Superior temporal gyrus (tissue), 1 donor: ENCODE measurements at regions not wholly inside any gene's neighbourhood (a gene's known extent, or its start where the extent isn't known, plus 50 kb on each side); places are given as distances from the start of the nearest gene placed in this dataset.

Experiments used
- DNase-seq: peaks from one replicate; pipeline ENCODE4 v3.0.0-alpha.2; 2016; ENCODE audit errors: extremely low spot score

DNA sequence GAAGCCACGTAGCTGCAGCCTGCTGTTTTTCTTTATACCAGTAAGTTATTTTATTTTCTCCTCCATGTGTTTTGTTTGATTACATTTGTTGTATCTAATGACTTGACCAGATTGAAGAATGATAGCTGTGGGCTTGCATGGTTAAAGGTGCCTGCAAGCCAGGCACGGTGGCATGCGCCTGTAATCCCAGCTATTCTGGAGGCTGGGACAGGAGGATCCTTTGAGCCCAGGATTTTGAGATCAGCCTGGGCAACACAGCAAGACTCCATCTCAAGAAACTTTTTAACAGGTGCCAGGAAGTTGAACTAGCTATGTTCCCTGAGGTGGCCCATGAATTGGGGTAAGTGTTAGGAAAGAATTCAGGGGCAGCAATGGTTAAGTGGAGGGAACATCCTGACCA is 179.4 kb downstream of the IRS1 start:
- DNase-seq: no peak

DNA sequence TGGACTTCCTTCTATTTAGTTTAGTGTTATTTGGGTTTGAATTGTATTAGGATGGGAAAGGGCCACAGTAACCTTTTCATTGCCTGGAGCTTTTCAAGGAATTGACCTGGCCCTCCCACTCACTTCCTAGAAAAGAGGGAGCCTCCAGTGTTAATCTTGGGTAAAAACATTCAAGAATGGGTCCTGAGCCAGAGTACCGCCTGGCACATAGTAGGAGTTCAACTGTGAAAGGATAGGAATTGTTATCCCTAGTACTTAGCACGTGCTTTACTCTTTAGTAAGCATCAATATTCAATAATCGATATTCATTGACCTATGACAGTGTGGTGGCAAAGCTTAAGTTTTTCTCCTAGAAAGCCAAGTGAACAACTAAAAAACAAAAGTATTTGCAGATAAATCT is 179.9 kb downstream of the IRS1 start:
- no peak for DNase-seq

DNA sequence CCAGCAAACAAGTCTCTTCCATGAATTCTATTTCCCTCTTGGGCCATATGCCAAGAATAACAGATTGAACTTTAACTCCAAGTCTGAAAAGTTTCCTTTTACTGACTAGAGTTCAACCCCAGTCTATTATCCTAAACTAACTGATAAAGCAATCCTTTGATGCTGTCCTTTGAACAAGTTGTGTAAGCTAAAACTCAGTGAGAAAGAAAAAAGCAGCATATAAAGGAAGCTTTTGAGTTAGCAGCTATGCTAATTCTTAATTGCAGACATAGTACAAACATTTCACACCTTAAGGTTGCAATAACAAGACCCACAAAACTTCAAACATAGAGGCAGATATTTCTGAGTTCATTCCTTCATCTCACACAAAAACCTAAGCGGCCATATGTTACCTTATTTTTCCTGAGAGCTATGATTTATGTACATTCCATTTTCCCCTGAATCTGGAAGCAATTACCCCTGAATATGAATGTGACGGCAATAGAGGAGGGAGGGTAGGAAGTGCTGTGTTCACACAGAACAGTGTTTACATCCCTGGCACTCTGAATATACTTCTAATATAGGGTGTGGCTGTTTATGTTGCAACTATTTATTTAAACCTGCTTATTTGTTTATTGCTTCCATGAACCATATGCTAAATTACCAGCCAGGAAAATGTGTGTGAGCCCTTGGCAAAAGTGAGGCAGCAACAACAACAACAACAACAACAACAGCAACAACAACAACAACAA is 180.6 kb downstream of the IRS1 start:
- DNase-seq: no peak

DNA sequence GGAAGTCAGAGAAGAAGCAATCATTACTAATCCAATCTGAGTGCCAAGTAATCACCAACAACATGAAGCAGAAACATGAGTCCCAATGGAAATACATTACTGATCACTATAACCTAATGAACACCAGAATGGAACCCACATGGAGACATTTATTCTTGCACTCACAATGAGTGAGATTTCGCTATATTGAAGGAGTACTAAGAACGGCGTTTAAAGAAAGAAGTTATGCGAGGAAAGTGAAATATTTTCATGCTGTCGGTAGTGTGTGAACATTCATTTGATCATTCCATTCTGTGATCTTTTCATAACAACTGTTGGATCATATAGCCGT is 181.1 kb downstream of the IRS1 start:
- DNase-seq: no peak

DNA sequence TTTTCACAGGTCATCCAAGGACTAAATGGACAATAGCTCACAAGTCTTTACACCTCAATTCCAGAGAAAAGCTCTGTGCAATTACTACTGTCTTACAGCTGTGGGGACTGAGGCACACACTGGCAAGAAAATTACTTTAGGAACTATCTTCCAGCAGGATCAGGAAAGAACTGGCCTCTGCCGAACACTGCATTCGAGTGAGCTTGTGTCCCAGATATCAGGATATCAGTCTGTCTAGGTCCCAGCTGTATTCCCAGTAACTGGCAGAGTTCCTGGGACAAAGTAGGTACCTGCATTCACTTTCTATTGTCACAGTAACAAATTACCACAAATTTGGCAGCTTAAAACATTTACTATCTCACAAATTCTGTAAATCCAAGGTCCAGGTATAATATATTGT is 183.7 kb downstream of the IRS1 start:
- no peak for DNase-seq

DNA sequence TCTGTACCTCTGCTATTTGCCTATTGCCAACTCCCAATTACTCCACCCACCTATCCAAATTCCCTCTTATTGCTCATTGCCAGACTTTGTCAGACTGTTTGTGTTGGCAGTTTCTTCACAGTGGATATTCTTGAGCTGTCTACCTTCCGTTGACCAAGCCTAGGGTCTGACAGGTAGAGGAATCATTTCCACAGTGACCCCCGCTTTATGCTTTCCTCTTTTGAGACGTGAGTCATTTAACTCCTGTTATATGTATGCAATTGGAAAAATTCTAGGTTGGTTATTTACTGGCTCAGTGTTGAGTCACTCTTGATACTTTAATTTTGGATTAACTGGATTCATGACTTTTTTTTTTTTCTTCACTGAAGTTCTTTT is 187.7 kb downstream of the IRS1 start:
- no peak for DNase-seq

DNA sequence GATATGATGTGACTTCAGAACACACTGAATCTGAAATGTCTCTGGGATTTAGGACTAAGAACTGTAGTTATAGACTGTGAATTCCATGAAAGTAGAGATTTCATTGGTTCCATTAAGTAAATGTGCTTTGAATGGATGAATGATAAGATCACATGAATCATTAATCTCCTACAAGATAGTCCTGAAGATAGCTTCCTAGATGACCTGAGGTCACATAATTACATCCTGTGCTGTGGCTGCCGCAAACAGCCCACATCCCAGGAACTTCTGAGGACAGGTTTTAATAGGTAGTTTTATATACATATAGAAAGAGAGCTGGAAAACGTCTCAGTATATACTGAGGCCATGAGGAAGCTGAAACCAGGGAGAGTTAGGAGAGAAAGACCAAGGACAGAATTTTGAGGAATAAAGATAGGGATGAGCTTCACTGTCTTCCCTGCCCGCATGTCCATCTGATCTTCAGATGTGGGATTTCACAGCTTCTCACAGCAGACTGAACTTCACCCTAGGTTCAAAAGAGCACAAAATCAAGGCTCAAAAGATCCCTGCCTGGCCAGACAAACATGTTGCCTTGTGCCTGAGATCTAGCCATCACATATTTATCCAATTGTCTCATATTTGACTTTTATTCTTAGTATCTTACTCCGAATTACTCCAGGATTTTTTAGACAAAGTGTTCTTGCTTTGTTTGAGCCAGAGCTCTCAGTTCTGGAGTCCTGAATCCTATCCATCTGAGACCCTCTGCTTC is 188.2 kb downstream of the IRS1 start:
- no peak for DNase-seq

DNA sequence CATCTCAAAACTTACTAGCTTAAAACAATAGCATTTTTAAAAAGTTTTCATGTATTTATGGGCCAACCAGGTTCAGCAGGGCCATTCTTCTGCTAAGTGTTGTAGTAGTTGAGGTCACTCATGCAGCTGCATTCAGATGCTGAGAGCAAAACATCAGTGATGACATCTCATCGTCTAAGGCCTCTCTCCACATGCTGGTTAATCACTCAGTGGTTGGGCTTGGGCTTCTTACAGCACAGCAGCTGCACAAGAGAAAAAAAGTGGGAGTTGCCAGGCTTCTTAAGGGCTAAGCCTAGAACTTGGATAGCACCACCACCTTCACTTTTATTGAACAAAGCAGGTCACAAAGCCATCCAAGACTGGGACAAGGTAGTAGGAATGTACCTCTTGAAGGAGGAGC is 190.3 kb downstream of the IRS1 start:
- DNase-seq: no peak

DNA sequence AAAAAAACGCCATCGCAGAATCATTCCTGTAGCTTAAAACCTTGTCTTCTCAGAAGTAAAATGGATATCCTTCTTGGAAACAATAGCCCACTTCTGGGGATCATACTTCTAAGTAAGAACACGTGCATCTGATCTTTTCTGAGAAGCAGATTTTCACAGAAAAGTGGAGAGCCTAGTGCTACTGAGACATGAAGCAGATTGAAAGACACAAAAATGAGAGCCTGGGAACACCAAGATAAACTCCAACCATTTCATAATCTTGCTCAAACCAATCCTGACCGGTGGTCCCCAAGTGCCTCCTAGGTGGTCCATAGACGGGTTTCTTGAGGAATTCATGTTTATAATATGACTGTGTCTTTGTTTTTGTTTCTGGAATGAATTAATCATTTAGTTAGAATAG is 191.2 kb downstream of the IRS1 start:
- no peak for DNase-seq

DNA sequence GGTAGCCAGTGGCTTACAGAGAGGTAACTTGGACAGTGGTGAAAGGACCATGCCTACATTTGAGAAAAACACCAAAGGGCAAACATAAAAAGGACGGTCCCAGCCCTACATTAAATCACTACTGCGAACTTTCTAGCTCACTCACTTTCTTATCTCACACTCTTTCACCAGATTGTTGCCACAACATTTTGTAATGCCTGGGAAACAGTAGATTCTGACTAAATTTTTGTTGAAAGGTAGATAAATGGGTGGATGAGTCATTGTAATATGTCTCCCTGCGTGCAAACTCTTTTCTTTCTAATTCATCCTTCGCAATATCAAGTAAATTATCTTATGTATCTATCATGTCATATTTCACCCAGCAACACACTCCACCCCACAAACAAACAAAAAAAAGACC is 192.2 kb downstream of the IRS1 start:
- DNase-seq: no peak

DNA sequence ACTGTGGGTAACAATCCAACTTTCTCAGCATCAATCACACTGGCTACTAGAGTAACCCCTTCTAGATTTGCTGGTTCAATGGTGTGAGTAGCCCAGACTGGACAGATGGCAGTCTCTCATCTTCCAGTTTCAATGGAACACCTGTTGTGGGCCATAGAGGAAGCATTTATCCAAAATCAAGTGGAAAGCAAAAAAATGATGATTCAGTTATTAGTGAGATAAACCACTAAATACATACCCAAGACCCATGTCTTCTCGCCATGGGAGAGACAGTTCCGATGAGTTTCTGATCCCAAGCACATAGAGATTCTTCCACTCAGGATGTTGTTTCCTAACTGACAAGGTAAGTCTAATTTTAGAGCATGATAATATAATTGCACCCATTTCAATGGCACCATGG is 194.0 kb downstream of the IRS1 start:
- no peak for DNase-seq

DNA sequence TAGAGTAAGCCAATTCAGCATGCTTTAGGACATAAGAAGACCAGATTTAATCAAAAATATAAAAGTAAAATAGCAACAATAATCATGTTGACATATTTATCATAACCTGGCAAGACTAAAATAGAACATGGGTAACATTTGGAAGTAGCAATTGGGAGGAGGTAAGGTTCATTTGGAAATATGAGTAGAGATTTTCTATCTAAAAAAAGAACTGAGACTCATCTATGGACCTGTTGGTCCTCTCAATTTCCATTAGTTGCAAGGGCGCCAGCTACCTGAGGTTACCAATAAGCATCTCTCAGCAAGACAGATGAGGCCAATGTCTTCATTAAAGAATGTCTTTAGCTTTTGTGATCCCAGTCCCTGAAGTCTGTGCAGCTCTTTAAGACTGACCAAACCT is 196.0 kb downstream of the IRS1 start:
- no peak for DNase-seq

DNA sequence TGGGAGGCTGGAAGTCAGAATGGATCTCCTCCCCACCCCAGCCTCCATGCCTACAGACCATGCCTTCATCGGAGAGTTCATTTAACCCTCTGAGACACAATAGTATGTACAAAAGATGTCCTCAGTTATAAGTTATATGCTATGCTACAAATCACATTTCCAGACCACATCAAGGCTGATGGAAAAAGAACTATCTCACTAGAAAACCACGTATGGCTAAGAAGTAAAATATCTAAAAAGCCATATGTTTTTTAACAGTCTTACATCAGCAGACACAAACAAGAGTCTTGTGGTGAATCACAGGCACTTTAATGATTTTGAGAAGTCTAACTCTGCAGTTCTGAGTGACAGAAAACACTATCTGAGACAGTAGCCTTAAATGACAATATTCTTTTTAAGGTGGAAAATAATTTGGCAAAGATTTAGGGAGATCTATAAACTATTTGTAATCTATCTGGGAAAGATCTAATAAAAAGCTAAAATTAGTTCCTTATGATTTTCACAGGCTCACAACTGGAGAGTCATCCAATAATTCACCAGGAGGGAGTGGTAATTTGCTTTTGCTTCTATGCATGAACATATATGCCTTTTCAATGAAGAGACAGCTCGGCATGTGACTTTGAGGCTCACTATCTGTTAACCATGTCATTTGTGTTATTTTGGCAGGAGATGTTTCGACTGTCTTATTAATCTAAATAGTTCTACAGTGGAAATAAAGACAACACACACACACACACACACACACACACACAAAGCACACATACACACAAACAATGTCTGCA is 197.5 kb downstream of the IRS1 start:
- no peak for DNase-seq

DNA sequence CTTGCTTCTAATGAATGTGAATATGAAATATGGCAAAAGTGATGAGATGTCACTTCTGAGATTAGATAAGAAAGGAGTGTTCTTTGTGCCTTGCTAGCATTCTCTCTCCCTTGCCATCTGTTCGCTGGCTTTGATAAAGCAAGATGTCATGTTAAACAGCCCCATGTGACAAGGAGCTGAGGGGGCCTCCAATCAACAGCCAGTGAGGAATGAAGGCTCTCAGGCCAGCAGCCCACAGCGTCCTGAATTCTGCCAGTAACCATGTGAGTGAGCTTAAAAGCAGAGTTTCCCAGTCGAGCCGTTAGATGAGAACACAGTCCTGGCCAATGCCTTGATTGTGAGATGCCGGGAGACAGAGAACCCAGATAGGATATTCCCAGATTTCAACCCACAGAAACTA is 198.8 kb downstream of the IRS1 start:
- DNase-seq: no peak

DNA sequence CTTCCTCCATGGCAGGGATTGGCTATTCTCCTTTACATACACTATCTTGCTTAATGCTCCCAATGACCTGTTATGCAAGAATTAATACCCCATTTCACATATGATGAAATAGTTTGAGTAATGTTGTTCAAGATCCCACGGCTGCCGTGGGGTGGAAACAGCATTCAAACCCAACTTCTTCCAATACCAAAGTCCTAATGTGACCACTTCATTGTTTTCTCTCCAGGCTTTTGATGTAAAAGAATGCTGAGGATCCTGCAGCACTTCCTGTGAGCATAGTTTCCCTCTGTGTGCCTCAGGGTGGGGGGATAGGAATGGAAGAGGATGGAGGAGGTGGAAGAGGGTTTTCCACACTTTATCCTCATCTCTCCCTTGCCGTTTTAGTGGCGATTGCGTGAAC is 199.4 kb downstream of the IRS1 start:
- DNase-seq: no peak

DNA sequence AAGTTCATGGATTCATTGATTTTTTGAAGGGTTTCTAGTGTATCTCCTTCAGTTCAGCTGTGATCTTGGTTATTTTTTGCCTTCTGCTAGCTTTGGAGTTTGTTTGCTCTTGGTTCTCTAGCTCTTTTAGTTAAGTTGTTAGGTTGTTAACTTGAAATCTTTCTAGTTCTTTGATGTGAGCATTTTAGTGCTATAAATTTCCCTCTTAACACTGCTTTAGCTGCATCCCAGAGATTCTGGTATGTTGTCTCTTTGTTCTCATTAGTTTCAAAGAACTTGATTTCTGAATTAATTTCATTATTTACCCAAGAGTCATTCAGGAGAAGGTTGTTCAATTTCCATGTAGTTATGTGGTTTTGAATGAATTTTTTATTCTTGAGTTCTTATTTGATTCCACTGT is 210.6 kb downstream of the IRS1 start:
- DNase-seq: no peak

DNA sequence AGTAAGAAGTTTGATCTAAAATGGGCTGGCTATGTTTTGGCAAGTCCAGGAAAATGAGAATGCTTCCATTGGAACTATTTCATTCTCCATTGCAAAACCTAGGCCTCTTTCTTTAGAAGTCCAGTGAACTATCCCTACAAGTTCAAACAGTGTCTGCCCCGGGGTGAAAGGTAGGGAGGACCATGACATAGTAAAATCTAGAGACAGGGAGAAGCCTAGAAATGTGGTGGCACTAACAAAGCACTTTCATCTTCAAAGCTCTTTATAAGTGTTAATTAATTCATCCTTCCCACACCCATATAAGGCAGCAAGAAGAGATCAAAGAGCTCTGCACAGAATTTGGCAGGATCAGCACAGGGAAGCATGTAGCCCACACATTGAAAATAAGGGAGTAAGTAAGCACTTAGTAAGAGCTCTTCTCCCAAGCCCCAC is 214.5 kb downstream of the IRS1 start:
- no peak for DNase-seq

DNA sequence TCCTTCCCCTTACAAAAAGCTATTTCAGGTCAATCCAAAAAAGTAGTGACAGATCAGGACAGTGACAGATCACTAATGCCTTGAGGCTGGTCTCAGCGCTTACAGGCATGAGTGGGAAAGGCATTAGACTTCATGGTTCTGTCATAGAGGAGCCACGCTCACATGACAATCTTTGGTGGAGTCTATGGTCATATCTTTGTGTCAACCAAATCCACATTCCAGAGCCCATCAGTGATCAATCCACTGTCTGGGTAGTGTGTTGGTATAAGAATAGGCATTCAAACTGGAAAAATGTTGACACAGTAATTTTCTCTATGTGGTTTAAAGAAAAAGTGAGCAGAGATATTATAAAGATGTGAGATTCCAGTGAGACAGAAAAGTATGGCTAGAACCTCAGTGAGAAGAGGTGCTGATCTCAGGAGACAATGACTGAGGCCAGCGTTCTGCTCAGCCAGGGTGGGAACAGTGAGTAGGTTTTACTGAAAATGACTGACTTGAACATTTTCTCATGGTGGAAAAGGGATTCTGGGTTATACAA is 215.0 kb downstream of the IRS1 start:
- no peak for DNase-seq

DNA sequence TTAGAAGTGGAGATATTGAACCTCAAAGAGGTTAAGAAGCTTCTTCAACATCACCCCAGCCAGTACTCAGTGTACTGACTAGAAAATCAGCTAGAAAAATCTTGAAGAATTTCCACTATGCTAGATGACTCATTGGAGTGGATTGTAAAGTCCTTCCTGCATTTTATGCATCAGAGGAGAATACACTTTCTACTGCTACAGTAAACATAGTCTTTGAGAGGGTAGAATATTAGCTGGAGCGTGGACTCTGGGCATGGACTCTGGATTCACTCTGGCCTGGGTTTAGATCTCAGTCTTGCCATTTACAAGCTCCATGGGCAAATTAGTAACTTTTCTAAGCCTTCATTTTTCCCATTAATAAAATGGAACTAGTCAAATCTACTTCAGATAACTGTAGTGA is 215.9 kb downstream of the IRS1 start:
- no peak for DNase-seq

DNA sequence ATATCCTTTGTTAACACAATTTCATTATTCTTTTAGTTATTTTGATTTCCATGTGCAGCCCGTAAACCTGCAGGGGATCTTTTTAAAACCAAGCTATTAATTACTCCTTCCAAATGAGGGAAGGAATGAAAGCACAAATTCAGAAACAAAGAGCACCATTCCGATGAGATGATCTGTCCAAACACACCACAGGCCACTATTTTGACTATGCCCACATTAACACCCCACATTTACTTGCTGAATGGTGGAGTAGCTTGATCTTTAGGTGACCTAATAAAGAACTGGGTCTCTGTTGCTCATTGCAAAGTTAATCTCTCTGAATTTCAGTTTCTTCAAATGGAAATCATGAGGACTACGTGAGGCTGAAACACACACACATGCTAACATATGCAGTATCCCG is 218.0 kb downstream of the IRS1 start:
- no peak for DNase-seq

DNA sequence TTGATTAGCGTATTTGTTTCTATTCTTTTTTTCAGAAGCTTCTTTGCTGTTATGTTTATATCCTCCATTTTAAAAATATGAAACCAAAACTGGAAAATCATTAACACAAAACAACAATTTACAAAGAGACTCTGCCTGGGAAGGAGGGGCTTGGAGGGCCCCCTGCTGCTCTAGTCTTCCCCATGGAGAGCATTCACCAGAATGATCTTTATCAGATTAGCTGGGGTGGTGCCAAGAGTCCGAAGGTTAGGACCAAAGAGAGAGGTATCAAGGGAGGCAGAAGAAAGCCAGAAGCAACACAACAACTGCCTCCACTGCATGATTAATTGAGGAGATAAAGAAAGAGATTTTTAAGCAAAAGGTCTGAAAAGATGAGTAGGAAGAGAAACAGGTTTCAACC is 218.6 kb downstream of the IRS1 start:
- no peak for DNase-seq

DNA sequence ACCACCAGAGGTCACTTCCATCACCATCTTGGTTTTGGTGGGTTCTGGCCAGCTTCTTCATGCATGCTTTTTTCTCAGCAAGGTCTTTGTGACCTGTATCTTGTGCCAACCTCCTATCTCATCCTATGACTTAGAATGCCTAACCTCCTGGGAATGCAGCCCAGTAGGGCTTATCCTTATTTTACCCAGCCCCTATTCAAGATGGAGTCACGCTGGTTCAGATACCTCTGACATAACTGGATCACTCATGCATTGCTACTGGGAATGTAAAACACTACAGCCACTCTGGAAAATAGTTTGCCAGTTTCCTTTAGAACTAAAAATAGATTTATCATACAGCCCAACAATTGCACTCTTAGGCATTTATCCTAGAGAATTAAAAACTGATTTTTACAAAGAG is 219.2 kb downstream of the IRS1 start:
- DNase-seq: no peak

DNA sequence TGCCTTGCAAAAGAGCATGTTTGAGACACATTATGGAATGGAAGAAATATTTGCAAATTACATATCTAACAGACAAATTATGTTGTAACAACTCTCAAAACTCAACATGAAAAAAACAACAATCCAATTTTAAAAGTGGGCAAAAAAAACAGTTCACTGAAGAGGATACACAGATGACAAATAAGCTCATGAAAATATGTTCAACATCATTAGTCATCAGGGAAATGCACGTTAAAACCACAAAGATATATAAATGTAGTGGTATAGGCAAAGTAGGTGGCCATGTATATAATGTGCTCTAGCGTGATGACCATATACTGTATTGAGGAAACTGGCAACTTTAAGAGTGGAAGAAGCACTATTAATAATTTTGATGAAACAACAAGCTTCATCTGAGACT is 220.1 kb downstream of the IRS1 start:
- no peak for DNase-seq
